MCF 10A (cell line): ENCODE measurements at regions not wholly inside any gene's neighbourhood (a gene's known extent, or its start where the extent isn't known, plus 50 kb on each side); places are given as distances from the start of the nearest gene placed in this dataset.

Source experiments
- BruUV-seq: library from RNA; stranded (reverse); fragments of 400-500 nt; replicated peaks from 2 replicates; lab custom pipeline; 2021; lab: Mats Ljungman, UMichigan
- CTCF ChIA-PET: fragments of 300-600 bp; sonication (Branson Sonifier 250); formaldehyde crosslinking; extraction: SDS; loops from one replicate; lab custom pipeline; 2021; ENCODE audit warnings: antibody characterized with exemption, inconsistent platforms; lab: Yijun Ruan, JAX
- POLR2A ChIA-PET: fragments of 300-600, 350-650 bp; sonication (Branson Sonifier 250); formaldehyde crosslinking; extraction: SDS; loops from one replicate; lab custom pipeline; 2020; ENCODE audit warnings: antibody characterized with exemption, inconsistent platforms; lab: Yijun Ruan, JAX
- DNase-seq: peaks from one replicate; pipeline ENCODE4 v3.0.0-alpha.2; 2018; ENCODE audit not compliant: unreplicated experiment
- H3K27ac Mint-ChIP-seq: one replicate; pipeline ENCODE4 v1.8.0; 2022; ENCODE audit warnings: mild to moderate bottlenecking, low read depth, mixed read lengths; ENCODE audit not compliant: unreplicated experiment
- H3K27me3 Mint-ChIP-seq: one replicate; pipeline ENCODE4 v1.8.0; 2022; ENCODE audit warnings: mixed read lengths; ENCODE audit not compliant: insufficient read depth, unreplicated experiment
- H3K36me3 Mint-ChIP-seq: one replicate; pipeline ENCODE4 v1.8.0; 2022; ENCODE audit warnings: mild to moderate bottlenecking, moderate library complexity, mixed read lengths; ENCODE audit not compliant: insufficient read depth, unreplicated experiment
- H3K4me1 Mint-ChIP-seq: one replicate; pipeline ENCODE4 v1.8.0; 2022; ENCODE audit warnings: mixed read lengths; ENCODE audit not compliant: insufficient read depth, unreplicated experiment
- H3K4me3 Mint-ChIP-seq: one replicate; pipeline ENCODE4 v1.8.0; 2022; ENCODE audit warnings: mild to moderate bottlenecking, moderate library complexity, mixed read lengths; ENCODE audit not compliant: unreplicated experiment
- H3K9me3 Mint-ChIP-seq: one replicate; pipeline ENCODE4 v1.8.0; 2022; ENCODE audit warnings: mixed read lengths; ENCODE audit not compliant: unreplicated experiment
- intact Hi-C: fragments of 100-400 bp; cut with micrococcal nuclease; formaldehyde crosslinking; loops from 2 replicates; pipeline ENCODE4 v1.14.1; 2022
- TF ChIP-seq, protein P1 (sequence below): fragments of 200-600 bp; IDR thresholded peaks from one replicate; pipeline ENCODE4 v1.8.0; 2022; ENCODE audit warnings: antibody characterized with exemption, mild to moderate bottlenecking; ENCODE audit not compliant: unreplicated experiment

DNA sequence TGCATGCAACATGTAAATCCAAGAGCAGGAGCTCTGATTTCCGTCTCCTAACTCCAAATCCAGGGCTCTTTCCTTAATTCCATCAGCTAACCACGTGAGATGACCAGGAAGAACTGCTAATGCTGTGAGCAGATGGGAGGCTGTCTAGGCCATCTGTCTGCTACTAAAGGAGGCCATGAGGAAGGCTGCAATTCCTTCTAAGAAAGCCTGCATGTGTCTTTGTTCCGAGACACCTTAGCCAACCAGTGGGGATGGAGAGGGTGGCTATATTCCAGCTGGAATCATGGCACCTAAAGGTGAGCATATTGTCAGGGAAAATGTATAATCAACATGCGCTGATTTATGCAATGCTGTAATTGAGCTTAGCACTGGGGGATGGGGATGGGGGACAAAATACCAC is 267.2 kb upstream of the CDH5 start:
- intact Hi-C loops, result no loop called here
- no peaks in the 10 kb centered on the region for H3K4me1 Mint-ChIP-seq
- H3K4me3 Mint-ChIP-seq, result no peak overlapping the region
- ChIA-PET CTCF (no interaction called here), POLR2A (no interaction called here)
- H3K36me3 Mint-ChIP-seq, result no peaks in the 10 kb centered on the region
- TF ChIP-seq, protein P1, sequence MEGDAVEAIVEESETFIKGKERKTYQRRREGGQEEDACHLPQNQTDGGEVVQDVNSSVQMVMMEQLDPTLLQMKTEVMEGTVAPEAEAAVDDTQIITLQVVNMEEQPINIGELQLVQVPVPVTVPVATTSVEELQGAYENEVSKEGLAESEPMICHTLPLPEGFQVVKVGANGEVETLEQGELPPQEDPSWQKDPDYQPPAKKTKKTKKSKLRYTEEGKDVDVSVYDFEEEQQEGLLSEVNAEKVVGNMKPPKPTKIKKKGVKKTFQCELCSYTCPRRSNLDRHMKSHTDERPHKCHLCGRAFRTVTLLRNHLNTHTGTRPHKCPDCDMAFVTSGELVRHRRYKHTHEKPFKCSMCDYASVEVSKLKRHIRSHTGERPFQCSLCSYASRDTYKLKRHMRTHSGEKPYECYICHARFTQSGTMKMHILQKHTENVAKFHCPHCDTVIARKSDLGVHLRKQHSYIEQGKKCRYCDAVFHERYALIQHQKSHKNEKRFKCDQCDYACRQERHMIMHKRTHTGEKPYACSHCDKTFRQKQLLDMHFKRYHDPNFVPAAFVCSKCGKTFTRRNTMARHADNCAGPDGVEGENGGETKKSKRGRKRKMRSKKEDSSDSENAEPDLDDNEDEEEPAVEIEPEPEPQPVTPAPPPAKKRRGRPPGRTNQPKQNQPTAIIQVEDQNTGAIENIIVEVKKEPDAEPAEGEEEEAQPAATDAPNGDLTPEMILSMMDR, result no peak
- H3K9me3 Mint-ChIP-seq, result peaks cover 8% of the 10 kb centered on the region
- no peak for DNase-seq
- no peaks in the 10 kb centered on the region for H3K27me3 Mint-ChIP-seq
- H3K27ac Mint-ChIP-seq, result no peak overlapping the region
- no TSS peak for BruUV-seq

- Mint-ChIP-seq H3K27ac (no peak overlapping the region), H3K4me3 (no peak overlapping the region)
These were observed 268.7 kb upstream of the CDH5 start for GRCh38 chr16:66097751-66098150.

DNA sequence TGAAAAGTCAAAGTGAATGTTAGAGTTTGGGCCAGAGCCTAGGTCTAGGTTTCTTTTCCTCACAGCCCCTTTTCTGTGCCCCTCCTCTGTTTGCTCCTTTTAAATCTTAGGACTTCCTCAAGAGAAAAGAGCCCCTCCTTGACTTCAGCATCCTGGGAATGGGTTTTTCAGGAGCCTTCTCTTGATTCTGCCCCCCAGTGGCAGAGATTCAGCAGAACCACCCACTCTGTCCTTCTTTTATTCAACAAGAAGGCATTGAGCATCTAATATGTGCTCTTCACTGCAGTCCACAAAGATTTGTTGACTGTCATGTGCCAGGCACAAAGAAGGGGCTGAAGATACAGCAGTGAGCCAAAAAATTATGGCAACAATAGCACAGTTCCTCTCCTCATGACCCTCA is 270.8 kb upstream of the CDH5 start:
- TF ChIP-seq, protein P1, result no peak
- BruUV-seq, result no TSS peak

More at GRCh38 chr16:66097751-66098150, 268.7 kb upstream of the CDH5 start:
- DNase-seq, result no peak
- Mint-ChIP-seq H3K9me3 (peaks cover 8% of the 10 kb centered on the region), H3K4me1 (no peaks in the 10 kb centered on the region), H3K27me3 (no peaks in the 10 kb centered on the region), H3K36me3 (no peaks in the 10 kb centered on the region)
- intact Hi-C loops, result no loop called here
- no TSS peak for BruUV-seq
- TF ChIP-seq, protein P1, result no peak
- CTCF ChIA-PET, result interaction anchor here (1.1 kb wide), 1 partner anchor 217 kb away, joined by 5 read pairs; no protein-coding TSS in a partner anchor
- POLR2A ChIA-PET, result no interaction called here

DNA sequence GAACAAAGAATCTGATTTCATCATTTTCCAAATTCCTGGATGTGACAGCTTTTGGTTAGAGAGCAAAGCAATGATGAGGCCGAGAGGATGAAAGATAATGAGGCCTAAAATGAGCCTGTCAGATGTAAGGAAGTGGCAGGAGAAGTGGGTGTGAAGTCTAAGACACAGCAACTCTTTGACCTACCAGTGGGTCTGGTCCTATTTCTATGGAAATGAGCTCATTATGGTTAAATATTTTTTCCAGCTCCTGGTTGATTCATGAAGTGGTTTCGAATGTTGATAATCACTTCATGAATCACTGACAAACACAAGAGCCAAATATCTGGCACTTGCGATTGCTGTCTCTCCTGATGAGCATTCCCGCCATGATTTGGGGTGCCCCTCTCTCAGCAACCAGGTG is 273.3 kb upstream of the CDH5 start:
- Mint-ChIP-seq H3K4me1 (no peaks in the 10 kb centered on the region), H3K4me3 (no peak overlapping the region), H3K9me3 (peaks cover 5% of the 10 kb centered on the region), H3K36me3 (no peaks in the 10 kb centered on the region), H3K27ac (no peak overlapping the region), H3K27me3 (no peaks in the 10 kb centered on the region)
- POLR2A ChIA-PET, result interaction anchor here (0.7 kb wide), 1 partner anchor 12 kb away, joined by 4 read pairs; no protein-coding TSS in a partner anchor
- TF ChIP-seq, protein P1, result no peak
- intact Hi-C loops, result no loop called here
- no TSS peak for BruUV-seq
- DNase-seq, result no peak
- CTCF ChIA-PET, result no interaction called here

More for the DNA sequence above, 270.8 kb upstream of the CDH5 start:
- intact Hi-C loops, result no loop called here
- ChIA-PET CTCF (interaction anchor here (0.9 kb wide), 1 partner anchor 85 kb away, joined by 3 read pairs; no protein-coding TSS in a partner anchor), POLR2A (interaction anchor here (0.6 kb wide), 1 partner anchor 901 kb away, joined by 3 read pairs; no protein-coding TSS in a partner anchor)
- H3K36me3 Mint-ChIP-seq, result no peaks in the 10 kb centered on the region
- no peaks in the 10 kb centered on the region for H3K4me1 Mint-ChIP-seq
- H3K4me3 Mint-ChIP-seq, result no peak overlapping the region
- H3K9me3 Mint-ChIP-seq, result no peaks in the 10 kb centered on the region
- H3K27me3 Mint-ChIP-seq, result no peaks in the 10 kb centered on the region
- no peak for DNase-seq
- H3K27ac Mint-ChIP-seq, result no peak overlapping the region
